ENCODE measurements at regions not wholly inside any gene's neighbourhood (a gene's known extent, or its start where the extent isn't known, plus 50 kb on each side); places are given as distances from the start of the nearest gene placed in this dataset.

DNA sequence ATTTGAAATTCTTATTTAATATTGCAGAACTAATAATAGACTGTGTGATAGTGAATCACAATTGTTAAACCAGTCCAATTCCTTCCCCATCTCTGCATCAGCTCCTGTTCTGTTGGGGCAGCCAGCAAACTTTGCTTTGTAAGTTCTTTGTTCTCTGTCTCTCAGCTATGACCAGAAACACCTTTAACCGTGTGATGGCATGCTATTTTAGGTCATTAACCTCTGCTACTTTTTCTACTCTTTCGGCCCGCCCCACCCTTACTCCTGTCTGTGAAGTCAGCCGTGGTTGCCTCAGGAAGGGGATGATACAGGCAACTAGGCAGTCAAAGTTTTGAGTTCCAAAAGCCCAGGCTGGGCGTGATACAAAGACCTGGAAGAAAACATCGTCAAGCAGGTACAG, 51.3 kb upstream of the EGFL6 start:
- Histone ChIP-seq H2BK120ac (ENCODE audit: insufficient read depth, low read length, poor library complexity) (no peak overlapping the region), H3K4me3 (ENCODE audit: low read depth, low read length) (no peak overlapping the region), H3K27ac (ENCODE audit: low read depth, low read length) (no peak overlapping the region), H3K36me3 (ENCODE audit: control insufficient read depth in 1 of 2, insufficient read depth in 2 of 2, low read length in 2 of 2) (no peaks in the 10 kb centered on the region), H3K4me2 (ENCODE audit: low read length) (no peak overlapping the region), H3K4ac (ENCODE audit: low read depth, low read length) (no peak overlapping the region), H2AFZ (ENCODE audit: insufficient read depth, low read length, poor library complexity) (no peak overlapping the region), H4K8ac (ENCODE audit: low read depth, low read length) (no peak overlapping the region), H2BK5ac (ENCODE audit: low read depth, low read length, poor library complexity) (no peak overlapping the region), H3K23ac (ENCODE audit: low read length) (no peak overlapping the region), H3K9me3 (ENCODE audit: insufficient read depth, low read depth, low read length) (no peaks in the 10 kb centered on the region), H3K79me1 (ENCODE audit: low read length) (no peaks in the 10 kb centered on the region), H3K9ac (ENCODE audit: low read length) (no peak overlapping the region), H3K14ac (ENCODE audit: low read length) (no peak overlapping the region), H3K79me2 (ENCODE audit: control insufficient read depth, insufficient read depth, low read length, poor library complexity) (no peaks in the 10 kb centered on the region), H2AK5ac (ENCODE audit: low read length) (no peak overlapping the region), H4K12ac (ENCODE audit: low read depth, low read length) (no peak overlapping the region), H3K18ac (ENCODE audit: low read length) (no peak overlapping the region), H2BK12ac (ENCODE audit: low read length) (no peak overlapping the region), H4K91ac (ENCODE audit: low read depth, low read length) (no peak overlapping the region), H3K27me3 (ENCODE audit: insufficient read depth, low read length) (no peaks in the 10 kb centered on the region), H3K4me1 (ENCODE audit: control insufficient read depth in 1 of 2, insufficient read depth in 2 of 2, low read length in 2 of 2) (no peaks in the 10 kb centered on the region)
- no peak for DNase-seq
- no CpG with 5 or more reads among the region's 6 CpGs for WGBS (ENCODE audit: extremely low coverage, insufficient coverage, insufficient read length)

DNA sequence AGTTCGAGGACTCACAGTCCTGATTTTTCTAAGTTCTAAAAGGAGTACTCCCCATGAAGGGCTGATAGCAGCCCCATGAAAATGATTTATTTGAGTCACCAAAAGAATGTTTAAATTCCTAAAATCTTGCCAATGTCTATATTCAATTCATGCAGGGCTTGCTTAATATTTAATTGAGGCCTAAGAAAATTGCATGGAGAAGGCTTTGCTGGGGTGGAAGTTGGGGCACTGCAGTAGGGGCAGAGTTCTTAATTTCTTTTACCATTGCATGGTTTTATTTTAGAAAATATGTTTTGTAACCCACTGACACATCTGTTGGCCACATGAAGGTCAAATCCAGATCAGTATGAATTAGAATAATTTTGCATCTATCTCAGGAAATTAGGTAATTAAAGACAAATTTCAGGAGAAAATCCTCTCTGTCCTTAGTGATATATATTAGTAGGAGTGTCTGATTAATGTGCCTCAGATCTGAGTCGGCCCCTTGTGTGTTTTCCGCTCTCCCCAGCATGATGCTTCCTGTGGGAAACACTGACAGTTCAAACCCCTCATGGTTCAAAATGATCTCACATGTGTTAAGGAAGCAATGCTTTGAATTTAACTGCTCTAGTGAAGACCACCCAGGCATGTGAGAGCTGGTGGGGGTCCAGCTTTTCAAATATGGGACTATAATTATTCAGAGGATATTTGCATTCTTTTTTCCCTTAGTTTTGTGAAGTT, 54.0 kb upstream of the EGFL6 start:
- Histone ChIP-seq H4K12ac (ENCODE audit: low read depth, low read length) (no peak overlapping the region), H4K8ac (ENCODE audit: low read depth, low read length) (no peak overlapping the region)
- WGBS (ENCODE audit: extremely low coverage, insufficient coverage, insufficient read length): no CpG with 5 or more reads among the region's 3 CpGs

DNA sequence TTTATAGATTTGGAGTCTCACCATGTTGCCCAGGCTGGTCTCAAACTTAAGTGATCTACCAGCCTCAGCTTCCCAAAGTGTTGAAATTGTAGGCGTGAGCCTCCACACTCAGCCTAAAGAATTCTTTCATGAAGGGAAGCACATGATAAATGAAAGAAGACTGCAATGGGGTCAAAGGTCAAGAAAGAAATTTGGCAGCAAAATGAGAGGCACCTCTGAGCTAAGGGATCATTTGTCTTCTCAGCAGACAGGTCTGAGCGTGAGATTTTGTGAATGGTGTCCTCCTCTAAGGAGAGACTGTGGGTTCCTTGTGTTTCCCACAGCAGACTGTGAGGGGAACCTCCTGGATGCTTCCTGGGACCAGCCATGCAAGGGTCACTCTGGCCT, 57.5 kb upstream of the EGFL6 start:
- no peak overlapping the region for H4K8ac ChIP-seq (ENCODE audit: low read depth, low read length)

More for the DNA sequence above, 54.0 kb upstream of the EGFL6 start:
- no peak overlapping the region for H3K4me2 ChIP-seq (ENCODE audit: low read length)
- no peak overlapping the region for H3K27ac ChIP-seq (ENCODE audit: low read depth, low read length)
- no peaks in the 10 kb centered on the region for H3K4me1 ChIP-seq (ENCODE audit: control insufficient read depth in 1 of 2, insufficient read depth in 2 of 2, low read length in 2 of 2)
- no peak overlapping the region for H3K18ac ChIP-seq (ENCODE audit: low read length)
- no peak overlapping the region for H3K9ac ChIP-seq (ENCODE audit: low read length)
- no peak overlapping the region for H3K14ac ChIP-seq (ENCODE audit: low read length)
- H2AFZ ChIP-seq (ENCODE audit: insufficient read depth, low read length, poor library complexity): no peak overlapping the region
- H3K79me1 ChIP-seq (ENCODE audit: low read length): no peaks in the 10 kb centered on the region
- H3K23ac ChIP-seq (ENCODE audit: low read length): no peak overlapping the region
- no peak overlapping the region for H4K91ac ChIP-seq (ENCODE audit: low read depth, low read length)
- no peak overlapping the region for H2AK5ac ChIP-seq (ENCODE audit: low read length)
- H3K4me3 ChIP-seq (ENCODE audit: low read depth, low read length): no peak overlapping the region
- no peaks in the 10 kb centered on the region for H3K79me2 ChIP-seq (ENCODE audit: control insufficient read depth, insufficient read depth, low read length, poor library complexity)
- H3K4ac ChIP-seq (ENCODE audit: low read depth, low read length): no peak overlapping the region
- H2BK12ac ChIP-seq (ENCODE audit: low read length): no peak overlapping the region
- no peak overlapping the region for H2BK5ac ChIP-seq (ENCODE audit: low read depth, low read length, poor library complexity)
- no peaks in the 10 kb centered on the region for H3K27me3 ChIP-seq (ENCODE audit: insufficient read depth, low read length)
- no peaks in the 10 kb centered on the region for H3K9me3 ChIP-seq (ENCODE audit: insufficient read depth, low read depth, low read length)
- no peaks in the 10 kb centered on the region for H3K36me3 ChIP-seq (ENCODE audit: control insufficient read depth in 1 of 2, insufficient read depth in 2 of 2, low read length in 2 of 2)
- no peak for DNase-seq
- no peak overlapping the region for H2BK120ac ChIP-seq (ENCODE audit: insufficient read depth, low read length, poor library complexity)

DNA sequence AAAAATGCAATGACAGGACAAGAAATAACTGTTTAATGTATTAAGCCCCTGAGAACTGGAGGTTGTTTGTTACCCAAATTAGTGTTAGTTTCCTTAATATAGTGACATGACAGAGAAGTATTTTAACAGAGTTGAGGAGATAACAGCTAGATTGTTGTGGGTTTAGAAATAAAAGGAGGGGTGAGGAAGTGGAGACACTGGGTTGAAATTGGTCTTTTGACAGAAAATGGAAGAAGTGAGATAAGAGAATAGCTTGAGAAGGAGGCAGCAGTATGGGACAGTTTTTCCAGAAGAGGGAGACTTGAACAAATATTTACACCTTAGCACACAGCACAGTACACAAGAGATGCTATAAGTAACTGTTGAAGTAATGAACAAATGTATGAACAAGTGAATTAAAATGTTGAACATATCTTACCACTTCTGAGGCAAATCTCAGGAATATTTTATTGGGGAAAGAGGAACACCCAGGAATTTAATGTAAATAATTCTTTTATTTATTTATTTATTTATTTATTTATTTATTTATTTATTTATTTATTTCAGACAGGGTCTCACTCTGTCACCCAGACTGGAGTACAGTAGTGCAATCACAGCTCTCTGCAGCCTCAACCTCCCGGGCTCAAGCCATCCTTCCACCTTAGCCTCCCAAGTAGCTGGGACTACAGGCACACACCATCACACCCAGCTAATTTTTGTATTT, 58.0 kb upstream of the EGFL6 start:
- H3K27ac ChIP-seq (ENCODE audit: low read depth, low read length): no peak overlapping the region
- DNase-seq: no peak
- H3K4ac ChIP-seq (ENCODE audit: low read depth, low read length): no peak overlapping the region
- no CpG with 5 or more reads among the region's 1 CpG for WGBS (ENCODE audit: extremely low coverage, insufficient coverage, insufficient read length)
- H4K12ac ChIP-seq (ENCODE audit: low read depth, low read length): no peak overlapping the region
- H3K9me3 ChIP-seq (ENCODE audit: insufficient read depth, low read depth, low read length): no peaks in the 10 kb centered on the region
- no peak overlapping the region for H3K18ac ChIP-seq (ENCODE audit: low read length)
- H4K8ac ChIP-seq (ENCODE audit: low read depth, low read length): no peak overlapping the region
- no peaks in the 10 kb centered on the region for H3K36me3 ChIP-seq (ENCODE audit: control insufficient read depth in 1 of 2, insufficient read depth in 2 of 2, low read length in 2 of 2)
- no peaks in the 10 kb centered on the region for H3K4me1 ChIP-seq (ENCODE audit: control insufficient read depth in 1 of 2, insufficient read depth in 2 of 2, low read length in 2 of 2)
- no peak overlapping the region for H3K4me3 ChIP-seq (ENCODE audit: low read depth, low read length)
- H2AK5ac ChIP-seq (ENCODE audit: low read length): no peak overlapping the region
- no peaks in the 10 kb centered on the region for H3K79me2 ChIP-seq (ENCODE audit: control insufficient read depth, insufficient read depth, low read length, poor library complexity)
- H2BK120ac ChIP-seq (ENCODE audit: insufficient read depth, low read length, poor library complexity): no peak overlapping the region
- no peak overlapping the region for H3K4me2 ChIP-seq (ENCODE audit: low read length)
- H3K14ac ChIP-seq (ENCODE audit: low read length): no peak overlapping the region
- H2AFZ ChIP-seq (ENCODE audit: insufficient read depth, low read length, poor library complexity): no peak overlapping the region
- H3K9ac ChIP-seq (ENCODE audit: low read length): no peak overlapping the region
- no peak overlapping the region for H3K23ac ChIP-seq (ENCODE audit: low read length)
- H3K27me3 ChIP-seq (ENCODE audit: insufficient read depth, low read length): no peaks in the 10 kb centered on the region
- H2BK12ac ChIP-seq (ENCODE audit: low read length): no peak overlapping the region
- no peak overlapping the region for H4K91ac ChIP-seq (ENCODE audit: low read depth, low read length)
- H2BK5ac ChIP-seq (ENCODE audit: low read depth, low read length, poor library complexity): no peak overlapping the region
- H3K79me1 ChIP-seq (ENCODE audit: low read length): no peaks in the 10 kb centered on the region

More for the DNA sequence above, 57.5 kb upstream of the EGFL6 start:
- H3K79me1 ChIP-seq (ENCODE audit: low read length): no peaks in the 10 kb centered on the region
- H4K12ac ChIP-seq (ENCODE audit: low read depth, low read length): no peak overlapping the region
- WGBS (ENCODE audit: extremely low coverage, insufficient coverage, insufficient read length): no CpG with 5 or more reads among the region's 2 CpGs
- H3K27me3 ChIP-seq (ENCODE audit: insufficient read depth, low read length): no peaks in the 10 kb centered on the region
- H3K18ac ChIP-seq (ENCODE audit: low read length): no peak overlapping the region
- no peaks in the 10 kb centered on the region for H3K4me1 ChIP-seq (ENCODE audit: control insufficient read depth in 1 of 2, insufficient read depth in 2 of 2, low read length in 2 of 2)
- H2AK5ac ChIP-seq (ENCODE audit: low read length): no peak overlapping the region
- no peak overlapping the region for H2AFZ ChIP-seq (ENCODE audit: insufficient read depth, low read length, poor library complexity)
- H2BK120ac ChIP-seq (ENCODE audit: insufficient read depth, low read length, poor library complexity): no peak overlapping the region
- H3K14ac ChIP-seq (ENCODE audit: low read length): no peak overlapping the region
- H4K91ac ChIP-seq (ENCODE audit: low read depth, low read length): no peak overlapping the region
- H3K9ac ChIP-seq (ENCODE audit: low read length): no peak overlapping the region
- H3K4me3 ChIP-seq (ENCODE audit: low read depth, low read length): no peak overlapping the region
- H3K9me3 ChIP-seq (ENCODE audit: insufficient read depth, low read depth, low read length): no peaks in the 10 kb centered on the region
- no peak for DNase-seq
- H2BK12ac ChIP-seq (ENCODE audit: low read length): no peak overlapping the region
- no peaks in the 10 kb centered on the region for H3K36me3 ChIP-seq (ENCODE audit: control insufficient read depth in 1 of 2, insufficient read depth in 2 of 2, low read length in 2 of 2)
- no peak overlapping the region for H3K4me2 ChIP-seq (ENCODE audit: low read length)
- no peak overlapping the region for H3K23ac ChIP-seq (ENCODE audit: low read length)
- no peak overlapping the region for H3K27ac ChIP-seq (ENCODE audit: low read depth, low read length)
- H3K79me2 ChIP-seq (ENCODE audit: control insufficient read depth, insufficient read depth, low read length, poor library complexity): no peaks in the 10 kb centered on the region
- H2BK5ac ChIP-seq (ENCODE audit: low read depth, low read length, poor library complexity): no peak overlapping the region
- H3K4ac ChIP-seq (ENCODE audit: low read depth, low read length): no peak overlapping the region

Data from trophoblast cell (in vitro differentiated cells and primary cell).